ENCODE measurements at regions not wholly inside any gene's neighbourhood (a gene's known extent, or its start where the extent isn't known, plus 50 kb on each side); places are given as distances from the start of the nearest gene placed in this dataset.
"Not testable (repeated sequence)": the region's sequence is repeated elsewhere in the genome, so short reads cannot be mapped to it uniquely, and the experiment has no call there.

DNA sequence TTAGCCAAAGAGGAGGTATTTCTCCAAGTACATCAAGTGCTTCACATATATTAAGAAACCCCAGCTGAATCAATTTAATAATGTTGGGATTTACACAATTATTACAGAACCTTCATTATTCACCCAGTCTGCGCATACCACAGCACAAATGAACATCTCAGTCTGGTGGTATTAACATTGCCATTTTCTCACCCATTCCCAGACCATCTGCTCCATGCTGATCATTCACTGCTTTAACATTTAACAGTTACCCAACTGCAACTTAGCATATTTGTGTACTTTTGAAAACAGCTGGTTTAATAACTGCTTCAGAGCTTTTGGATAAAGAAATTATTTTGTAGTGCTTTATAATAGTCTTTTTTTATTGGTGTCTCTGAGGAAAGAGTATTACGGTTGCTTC lies 1072.1 kb downstream of the NXPH1 start:
- no peak for DNase-seq (ENCODE audit: low read depth)

DNA sequence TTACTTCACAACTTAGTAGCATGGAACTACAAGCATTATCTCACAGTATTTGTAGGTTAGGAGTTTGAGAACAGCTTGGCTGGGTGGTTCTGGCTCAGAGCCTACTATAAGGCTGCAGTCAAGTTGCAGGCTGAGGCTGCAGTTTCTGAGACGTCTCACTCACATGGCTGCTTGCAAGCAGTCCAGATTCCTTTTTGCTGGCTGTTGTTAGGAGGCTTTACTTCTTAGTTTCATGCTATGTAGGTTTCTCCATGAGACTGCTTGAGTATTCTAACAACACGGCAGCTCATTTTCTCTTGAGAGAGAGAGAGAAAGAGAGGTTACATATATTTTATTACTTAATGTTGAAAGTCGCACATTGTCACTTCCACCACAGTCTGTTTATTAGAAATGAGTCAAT lies 1073.9 kb downstream of the NXPH1 start:
- DNase-seq (ENCODE audit: low read depth) = no peak

GRCh38 chr7:9516662-9517061 lies 1083.3 kb downstream of the NXPH1 start:
- no peak for DNase-seq (ENCODE audit: low read depth)

DNA sequence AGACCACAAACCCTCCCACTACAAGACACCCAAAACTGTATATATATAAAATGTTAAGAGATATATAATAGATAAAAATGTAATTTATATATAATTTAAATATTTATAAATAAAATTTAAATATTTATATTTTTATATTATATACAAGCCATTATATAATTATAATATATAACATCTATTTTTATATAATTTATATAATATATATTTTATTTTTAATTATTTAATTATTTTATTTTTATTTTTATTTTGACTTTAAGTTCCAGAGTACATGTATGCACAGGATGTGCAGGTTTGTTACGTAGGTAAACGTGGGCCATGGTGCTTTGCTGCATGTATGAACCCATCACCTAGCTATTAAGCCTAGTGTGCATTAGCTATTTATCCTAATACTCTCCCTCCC lies 1090.2 kb downstream of the NXPH1 start:
- no peak for DNase-seq (ENCODE audit: low read depth)

- not testable (repeated sequence) for DNase-seq (ENCODE audit: low read depth)
These were observed 1119.0 kb downstream of the NXPH1 start for GRCh38 chr7:9552431-9552830.

DNA sequence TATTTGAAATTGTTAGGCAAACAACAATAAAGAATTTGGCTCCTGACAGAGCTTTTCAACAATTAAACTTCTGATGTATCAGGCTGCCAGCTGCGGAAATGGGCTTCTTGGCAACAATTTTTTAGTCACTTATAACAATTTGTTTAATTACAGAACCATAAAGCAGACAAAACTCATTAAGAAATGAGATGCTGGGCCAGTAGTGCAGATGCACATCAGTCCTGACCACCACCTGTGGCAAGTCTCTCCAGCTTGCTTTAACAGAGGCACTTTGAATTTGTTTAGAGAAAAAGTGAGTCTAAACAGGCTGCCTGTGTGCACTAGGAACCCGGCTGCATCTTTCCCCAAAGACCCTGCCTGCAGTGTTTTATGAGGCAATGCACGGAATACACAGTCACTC lies 1124.4 kb downstream of the NXPH1 start:
- DNase-seq (ENCODE audit: low read depth) = no peak

GRCh38 chr7:9575716-9576115 lies 1142.3 kb downstream of the NXPH1 start:
- no peak for DNase-seq (ENCODE audit: low read depth)

DNA sequence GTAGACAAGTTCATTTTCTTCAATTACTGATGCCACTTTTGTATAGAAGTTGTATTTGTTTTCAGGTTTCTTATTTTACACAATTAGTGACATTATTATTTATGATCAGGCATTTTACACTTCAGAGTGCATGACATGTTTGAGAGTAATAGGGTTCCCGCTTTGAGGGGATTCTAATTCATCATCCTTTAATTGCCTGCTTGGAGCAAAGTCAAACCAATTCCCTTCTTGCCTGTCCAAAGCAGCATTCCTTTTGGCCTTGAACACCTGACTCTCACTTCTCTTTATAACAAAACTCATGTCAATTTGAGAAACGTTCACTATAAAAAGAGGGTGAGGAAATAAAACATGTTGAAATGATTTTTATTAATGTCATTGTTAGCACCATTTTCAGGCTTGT lies 1149.4 kb downstream of the NXPH1 start:
- no peak for DNase-seq (ENCODE audit: low read depth)

DNA sequence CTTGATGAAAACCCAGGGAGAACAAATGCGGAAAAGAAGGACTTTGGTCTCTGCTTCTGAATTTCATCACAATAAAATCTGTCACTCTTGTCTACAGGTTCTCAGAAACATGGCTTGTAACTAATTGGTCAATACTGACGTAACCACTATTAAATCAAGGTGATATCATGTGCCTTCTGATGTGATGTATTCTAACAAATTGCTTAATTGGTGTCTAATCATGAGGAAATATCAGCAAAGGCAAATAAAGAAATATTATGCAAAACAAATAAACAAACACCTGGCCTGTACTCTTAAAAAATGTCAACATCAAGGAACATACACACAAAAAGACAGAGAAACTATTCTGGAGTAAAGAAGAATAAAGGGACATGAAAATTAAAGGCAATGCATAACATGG lies 1165.0 kb downstream of the NXPH1 start:
- no peak for DNase-seq (ENCODE audit: low read depth)

DNA sequence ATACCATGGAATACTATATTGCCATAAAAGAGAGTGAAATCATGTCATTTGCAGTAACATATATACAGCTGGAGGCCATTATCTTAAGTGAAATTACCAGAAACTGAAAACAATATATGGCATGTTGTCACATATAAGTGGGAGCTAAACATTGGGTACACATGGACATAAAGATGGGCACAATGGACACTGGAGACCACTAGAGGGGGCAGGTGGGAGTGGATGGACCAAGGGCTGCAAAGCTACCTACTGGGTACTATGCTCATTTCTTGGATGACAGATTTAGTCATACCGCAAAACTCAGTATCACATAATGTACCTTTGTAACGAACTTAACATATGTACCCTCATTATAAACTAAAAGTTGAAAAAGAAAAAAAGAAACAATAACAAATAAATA lies 1167.6 kb downstream of the NXPH1 start:
- DNase-seq (ENCODE audit: low read depth) = no peak

GRCh38 chr7:9603291-9603690 lies 1169.9 kb downstream of the NXPH1 start:
- no peak for DNase-seq (ENCODE audit: low read depth)

- DNase-seq (ENCODE audit: low read depth) = no peak
These were observed 1175.2 kb downstream of the NXPH1 start for GRCh38 chr7:9608560-9608959.

DNA sequence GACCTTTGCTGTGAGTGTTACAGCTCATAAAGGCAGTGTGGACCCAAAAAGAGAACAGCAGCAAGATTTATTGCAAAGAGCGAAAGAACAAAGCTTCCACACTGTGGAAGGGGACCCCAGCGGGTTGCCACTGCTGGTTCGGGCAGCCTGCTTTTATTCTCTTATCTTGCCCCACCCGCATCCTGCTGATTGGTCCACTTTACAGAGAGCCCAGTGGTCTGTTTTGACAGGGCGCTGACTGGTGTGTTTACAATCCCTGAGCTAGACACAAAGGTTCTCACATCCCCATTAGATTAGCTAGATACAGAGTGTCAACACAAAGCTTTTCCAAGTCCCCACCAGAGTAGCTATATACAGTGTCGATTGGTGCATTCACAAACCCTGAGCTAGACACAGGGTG lies 1187.5 kb downstream of the NXPH1 start:
- DNase-seq (ENCODE audit: low read depth) = not testable (repeated sequence)

- DNase-seq (ENCODE audit: low read depth) = not testable (repeated sequence)
These were observed 1188.0 kb downstream of the NXPH1 start for GRCh38 chr7:9621306-9621902.

GRCh38 chr7:9621927-9622326 lies 1188.5 kb downstream of the NXPH1 start:
- no peak for DNase-seq (ENCODE audit: low read depth)

- no peak for DNase-seq (ENCODE audit: low read depth)
These were observed 1192.5 kb downstream of the NXPH1 start for GRCh38 chr7:9625953-9626352.

DNA sequence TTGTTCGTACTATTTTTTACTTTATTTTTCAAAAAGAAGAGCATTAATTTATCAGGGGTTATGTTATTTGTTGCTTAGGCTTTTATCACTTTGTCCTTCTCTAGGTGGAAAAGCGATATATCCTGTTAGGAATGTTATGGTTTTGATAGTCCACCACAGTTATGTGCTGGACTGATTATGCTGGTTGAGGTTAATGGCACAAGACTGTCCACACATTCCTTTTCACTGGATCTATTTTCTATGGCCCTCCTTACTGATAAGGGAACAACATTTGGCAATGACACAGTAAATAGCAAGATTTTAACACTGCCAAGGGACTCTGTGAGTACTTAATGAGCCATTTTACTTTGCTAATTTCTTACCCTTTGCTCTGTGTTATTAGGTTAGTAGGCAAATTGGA lies 1212.3 kb downstream of the NXPH1 start:
- DNase-seq (ENCODE audit: low read depth) = no peak

GRCh38 chr7:9657257-9657656 lies 1223.8 kb downstream of the NXPH1 start:
- no peak for DNase-seq (ENCODE audit: low read depth)

DNA sequence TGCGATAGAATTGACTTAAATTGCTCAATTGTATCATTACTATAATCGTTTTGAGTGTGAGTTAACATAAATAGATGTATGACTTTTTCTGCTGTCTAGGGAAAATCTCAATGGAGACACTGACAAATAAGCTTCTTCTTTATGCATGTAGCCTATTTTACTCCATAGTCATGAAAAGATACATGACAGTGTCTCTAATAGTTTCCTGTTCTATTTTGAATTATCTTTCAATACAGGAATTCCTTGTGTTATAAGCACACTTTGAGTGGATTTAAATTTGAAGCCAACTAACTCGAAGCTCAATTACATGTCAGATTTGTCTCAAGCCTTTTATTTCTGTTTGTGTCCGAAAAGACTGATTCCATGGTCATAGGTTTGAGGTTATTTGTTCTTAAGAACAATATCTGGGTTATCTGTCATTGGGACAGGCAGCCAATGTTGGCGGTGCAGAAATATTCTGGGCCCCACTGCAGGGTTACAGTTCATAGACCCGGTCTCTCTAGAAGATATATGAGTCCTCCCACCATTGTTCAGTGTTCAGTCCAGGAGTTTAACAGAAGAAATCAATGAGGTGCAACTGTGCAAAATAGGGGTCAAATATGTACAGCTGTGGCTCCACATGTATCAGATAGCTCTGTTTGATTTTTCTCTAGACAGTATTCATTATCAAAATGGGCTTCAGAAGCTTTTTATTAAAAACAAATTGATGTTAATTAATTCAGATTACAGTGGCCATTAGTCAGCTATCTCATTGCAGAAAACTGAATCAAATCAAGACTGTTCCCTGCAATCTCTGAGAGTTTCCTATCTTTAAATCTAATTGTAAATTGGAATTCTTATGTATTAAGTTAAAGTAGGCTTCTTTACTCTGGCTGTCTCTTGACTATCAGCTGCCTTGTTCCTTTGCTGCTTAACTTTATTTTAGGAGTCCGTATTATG lies 1238.8 kb downstream of the NXPH1 start:
- DNase-seq (ENCODE audit: low read depth) = no peak

GRCh38 chr7:9680713-9681112 lies 1247.3 kb downstream of the NXPH1 start:
- DNase-seq (ENCODE audit: low read depth) = no peak

- no peak for DNase-seq (ENCODE audit: low read depth)
These were observed 1247.9 kb downstream of the NXPH1 start for GRCh38 chr7:9681284-9681683.

DNA sequence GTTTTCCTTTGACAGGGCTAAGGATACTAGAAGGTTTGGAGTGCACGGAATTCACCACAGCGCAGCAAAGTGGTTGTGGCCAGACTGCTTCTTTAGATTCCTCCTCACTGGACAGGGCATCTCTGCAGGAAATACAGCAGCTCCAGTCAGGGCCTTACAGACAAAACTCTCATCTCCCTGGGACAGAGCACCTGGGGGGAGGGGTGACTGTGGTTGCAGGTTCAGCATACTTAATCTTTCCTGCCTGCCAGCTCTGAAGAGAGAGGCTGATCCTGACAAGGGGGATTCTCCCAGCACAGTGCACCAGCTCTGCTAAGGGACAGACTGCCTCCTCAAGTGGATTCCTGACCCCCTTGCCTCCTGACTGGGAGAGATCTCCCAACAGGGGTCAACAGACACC lies 1257.9 kb downstream of the NXPH1 start:
- DNase-seq (ENCODE audit: low read depth) = no peak

- DNase-seq (ENCODE audit: low read depth) = no peak
These were observed 1265.0 kb downstream of the NXPH1 start for GRCh38 chr7:9698375-9698774.

- DNase-seq (ENCODE audit: low read depth) = no peak
These were observed 1264.5 kb upstream of the PHF14 start for GRCh38 chr7:9709216-9709615.

Measured in stimulated activated CD4-positive, alpha-beta T cell treated with anti-CD3 and anti-CD28 coated beads, Interleukin-2, amount 100 ng/mL, for 4 hours (primary cell).